ENCODE measurements at regions not wholly inside any gene's neighbourhood (a gene's known extent, or its start where the extent isn't known, plus 50 kb on each side); places are given as distances from the start of the nearest gene placed in this dataset.

DNA sequence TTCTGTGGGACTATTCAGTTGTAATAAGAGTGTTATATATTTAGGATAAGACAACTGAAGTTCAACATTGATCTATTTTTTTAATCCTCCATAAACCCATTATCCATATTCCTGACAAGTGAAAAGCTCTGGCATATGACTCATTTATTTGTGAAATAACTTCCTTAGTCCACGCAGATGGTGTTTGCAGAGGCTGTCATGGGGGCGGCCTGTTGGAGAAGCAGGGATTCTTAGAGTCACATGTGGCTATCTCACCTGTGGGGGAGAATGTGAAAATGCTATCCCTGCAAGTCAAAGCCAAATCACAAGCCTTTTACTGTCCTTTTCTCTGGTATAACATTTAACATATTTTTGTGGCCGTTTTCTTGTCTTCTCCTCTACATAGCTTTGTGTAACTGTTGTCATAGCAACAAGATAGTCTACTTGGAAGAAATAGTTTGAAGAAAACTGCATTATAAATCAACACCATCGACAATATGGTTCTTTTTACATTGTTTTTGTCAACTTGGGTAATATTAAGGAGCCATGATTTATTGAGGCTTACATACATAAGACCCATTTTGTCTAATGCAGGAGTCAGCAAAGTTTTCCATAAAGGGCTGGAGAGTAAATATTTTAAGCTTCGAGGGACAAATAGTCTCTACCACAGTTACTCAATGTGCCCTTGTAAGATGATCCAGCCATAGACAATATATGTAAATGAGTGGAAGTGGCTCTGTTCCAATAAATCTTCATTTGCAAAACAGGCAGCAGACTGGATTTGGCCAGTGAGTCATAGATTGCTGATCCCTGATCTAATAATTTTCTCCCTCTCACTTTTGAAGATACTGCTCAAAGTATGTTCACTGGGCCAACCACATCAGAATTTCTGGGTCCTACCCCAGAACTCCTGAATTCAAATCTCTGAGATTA is 395.0 kb downstream of the DTHD1 start:
- TF ChIP-seq, protein P1, sequence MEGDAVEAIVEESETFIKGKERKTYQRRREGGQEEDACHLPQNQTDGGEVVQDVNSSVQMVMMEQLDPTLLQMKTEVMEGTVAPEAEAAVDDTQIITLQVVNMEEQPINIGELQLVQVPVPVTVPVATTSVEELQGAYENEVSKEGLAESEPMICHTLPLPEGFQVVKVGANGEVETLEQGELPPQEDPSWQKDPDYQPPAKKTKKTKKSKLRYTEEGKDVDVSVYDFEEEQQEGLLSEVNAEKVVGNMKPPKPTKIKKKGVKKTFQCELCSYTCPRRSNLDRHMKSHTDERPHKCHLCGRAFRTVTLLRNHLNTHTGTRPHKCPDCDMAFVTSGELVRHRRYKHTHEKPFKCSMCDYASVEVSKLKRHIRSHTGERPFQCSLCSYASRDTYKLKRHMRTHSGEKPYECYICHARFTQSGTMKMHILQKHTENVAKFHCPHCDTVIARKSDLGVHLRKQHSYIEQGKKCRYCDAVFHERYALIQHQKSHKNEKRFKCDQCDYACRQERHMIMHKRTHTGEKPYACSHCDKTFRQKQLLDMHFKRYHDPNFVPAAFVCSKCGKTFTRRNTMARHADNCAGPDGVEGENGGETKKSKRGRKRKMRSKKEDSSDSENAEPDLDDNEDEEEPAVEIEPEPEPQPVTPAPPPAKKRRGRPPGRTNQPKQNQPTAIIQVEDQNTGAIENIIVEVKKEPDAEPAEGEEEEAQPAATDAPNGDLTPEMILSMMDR (IDR thresholded peaks at IDR 0.05): no peak
- no peak for TF ChIP-seq POLR2A (IDR thresholded peaks at IDR 0.05)
